ENCODE measurements at regions not wholly inside any gene's neighbourhood (a gene's known extent, or its start where the extent isn't known, plus 50 kb on each side); places are given as distances from the start of the nearest gene placed in this dataset.

DNA sequence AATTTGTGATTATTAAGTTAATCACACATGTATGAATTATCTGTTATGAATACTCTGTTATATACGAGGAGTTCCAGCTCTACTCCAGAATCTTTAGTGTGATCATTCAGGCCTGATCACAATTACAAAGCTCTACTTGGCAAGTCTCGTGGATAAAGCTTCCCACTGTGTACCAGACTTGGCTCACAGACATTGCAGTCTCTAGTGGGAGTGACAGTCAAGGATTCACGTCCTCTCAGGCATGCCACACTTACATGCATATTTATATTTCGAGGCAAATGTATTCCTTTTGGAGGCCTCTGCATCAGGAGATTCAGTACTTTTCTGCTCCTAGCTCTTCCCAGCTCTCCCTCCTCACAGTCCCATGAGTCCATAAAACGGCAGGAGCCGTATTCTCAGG, 403.4 kb upstream of the CDH7 start:
- no peak for DNase-seq (ENCODE audit: extremely low read depth in 1 of 11, low read depth in 9 of 11, low spot score in 4 of 11)

DNA sequence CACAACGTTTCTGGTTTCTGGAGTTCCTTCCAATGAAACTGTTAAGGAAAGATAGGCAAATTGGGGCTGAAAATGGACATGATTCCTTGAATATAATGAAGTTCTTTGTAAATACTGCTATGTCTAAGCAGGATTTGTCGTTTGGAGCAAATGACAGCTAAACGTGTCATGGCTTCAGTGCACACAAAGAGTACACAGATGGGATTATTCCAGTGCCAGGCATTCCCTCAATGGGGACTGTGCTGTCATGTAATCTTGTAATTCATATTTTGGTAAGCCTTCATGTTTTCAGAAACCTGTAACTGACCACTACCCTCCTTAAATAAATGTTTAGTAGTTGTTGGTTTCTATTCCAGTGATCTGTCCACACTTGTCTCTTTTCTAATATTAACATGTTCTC, 404.7 kb upstream of the CDH7 start:
- no peak for DNase-seq (ENCODE audit: extremely low read depth in 1 of 11, low read depth in 9 of 11, low spot score in 4 of 11)

DNA sequence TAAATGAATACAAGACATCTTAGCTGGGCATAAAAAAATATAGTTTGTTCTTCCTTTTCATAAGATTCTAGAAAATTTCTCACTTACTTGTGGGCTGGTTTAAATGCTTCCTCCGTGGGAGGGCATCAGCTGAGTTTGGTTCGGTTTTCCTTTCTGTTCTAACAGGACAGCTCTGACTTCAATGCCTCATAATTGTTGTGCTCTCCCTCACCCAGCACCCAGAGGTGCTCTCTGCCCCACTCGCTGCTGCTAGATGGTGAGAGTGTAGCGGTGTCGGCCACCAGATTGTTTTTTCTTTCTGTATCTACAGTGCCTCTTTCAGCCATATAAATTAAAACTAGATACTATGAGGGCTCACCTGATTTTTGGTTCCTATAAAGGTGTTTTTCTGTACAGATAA, 407.2 kb upstream of the CDH7 start:
- DNase-seq (ENCODE audit: extremely low read depth in 1 of 11, low read depth in 9 of 11, low spot score in 4 of 11): no peak

DNA sequence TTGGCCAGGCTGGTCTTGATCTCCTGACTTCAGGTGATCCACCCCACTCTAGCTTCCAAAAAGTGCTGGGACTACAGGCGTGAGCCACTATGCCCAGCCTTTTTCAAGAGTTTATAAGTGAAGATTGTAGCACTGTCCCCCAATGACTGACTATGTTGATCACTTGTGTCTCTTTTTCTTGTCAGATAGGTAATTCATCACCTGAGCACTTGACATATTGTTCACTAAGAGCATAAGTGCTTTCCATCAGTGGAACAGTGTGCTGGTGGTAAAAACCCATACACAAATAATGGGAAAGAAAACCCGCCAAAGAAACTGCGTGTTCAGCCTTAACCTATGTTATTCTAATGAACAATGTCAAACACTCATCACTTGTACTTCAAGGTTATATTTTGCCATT, 414.4 kb upstream of the CDH7 start:
- no peak for DNase-seq (ENCODE audit: extremely low read depth in 1 of 11, low read depth in 9 of 11, low spot score in 4 of 11)

DNA sequence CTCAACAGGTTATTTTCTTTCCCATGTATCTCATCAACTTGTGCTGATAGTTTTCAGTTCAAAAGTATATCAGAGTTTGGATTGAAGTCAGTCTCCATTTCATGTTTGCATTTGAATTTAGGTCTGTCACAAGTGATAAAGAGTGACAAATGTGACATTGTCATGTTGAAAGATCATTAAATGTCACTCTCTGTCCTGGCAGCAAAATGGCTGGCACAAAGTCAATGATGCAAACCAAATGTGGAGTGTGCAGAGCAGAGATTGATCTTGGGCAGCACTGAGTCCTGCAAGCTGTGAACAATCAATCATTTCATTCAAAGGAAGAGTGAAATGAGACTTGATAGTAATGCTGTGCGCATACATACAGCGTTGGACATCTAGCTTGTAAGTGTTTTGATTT, 421.8 kb upstream of the CDH7 start:
- DNase-seq (ENCODE audit: extremely low read depth in 1 of 11, low read depth in 9 of 11, low spot score in 4 of 11): no peak

DNA sequence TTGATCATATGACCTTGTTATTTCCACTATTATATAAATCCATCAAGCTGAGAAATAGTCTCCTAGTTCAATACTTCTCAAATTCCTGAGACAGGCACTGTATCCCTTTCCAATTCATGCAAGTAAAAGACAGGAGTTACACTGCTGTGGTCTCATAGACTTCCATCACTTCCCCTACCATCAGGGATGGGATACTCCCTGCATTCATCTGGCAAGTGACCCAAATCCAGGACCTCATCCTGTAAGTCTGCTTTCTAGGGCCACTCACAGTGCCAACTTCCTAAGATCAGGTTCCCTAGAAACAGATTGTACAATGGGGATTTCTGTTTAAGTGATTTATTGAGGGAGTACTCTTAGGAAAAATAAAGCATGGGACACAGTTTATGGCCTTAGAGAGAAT, 424.0 kb upstream of the CDH7 start:
- DNase-seq (ENCODE audit: extremely low read depth in 1 of 11, low read depth in 9 of 11, low spot score in 4 of 11): peak; percentile 9 to 75 (median 51)

DNA sequence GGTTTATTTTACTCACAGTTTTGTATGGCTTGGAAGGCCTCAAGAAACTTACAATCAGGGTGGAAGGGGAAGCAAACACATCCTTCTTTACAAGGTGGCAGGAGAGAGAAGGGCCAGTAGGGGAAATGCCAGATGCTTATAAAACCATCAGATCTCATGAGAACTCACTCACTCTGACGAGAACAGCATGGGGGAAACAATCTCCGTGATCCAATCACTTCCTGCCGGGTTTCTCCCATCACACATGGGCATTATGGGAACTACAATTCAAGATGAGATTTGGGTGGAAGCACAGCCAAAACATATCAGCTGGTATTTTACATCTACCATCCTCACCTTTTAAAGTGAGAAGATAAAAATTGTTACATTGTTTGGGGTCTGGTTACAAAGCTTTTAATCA, 427.9 kb upstream of the CDH7 start:
- DNase-seq (ENCODE audit: extremely low read depth in 1 of 11, low read depth in 9 of 11, low spot score in 4 of 11): no peak

DNA sequence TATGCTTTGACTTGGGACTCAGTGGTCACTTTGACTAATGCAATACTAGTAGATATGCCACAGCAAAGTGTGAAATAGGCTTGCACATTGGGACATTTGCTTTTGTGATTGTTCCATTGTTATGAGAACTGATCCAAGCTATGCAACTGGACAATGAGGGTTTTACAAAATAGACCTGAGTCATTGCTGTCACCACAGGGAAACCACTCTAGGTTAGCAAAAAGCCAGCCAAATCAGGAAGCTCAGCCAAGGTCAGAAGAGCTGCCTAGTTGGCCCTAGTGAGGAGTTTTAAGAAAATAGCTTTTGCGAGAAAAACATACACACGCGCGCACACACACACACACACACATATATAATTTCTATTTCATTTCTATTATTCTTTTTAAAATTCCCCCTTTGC, 452.4 kb upstream of the CDH7 start:
- DNase-seq (ENCODE audit: extremely low read depth in 1 of 11, low read depth in 9 of 11, low spot score in 4 of 11): no peak

DNA sequence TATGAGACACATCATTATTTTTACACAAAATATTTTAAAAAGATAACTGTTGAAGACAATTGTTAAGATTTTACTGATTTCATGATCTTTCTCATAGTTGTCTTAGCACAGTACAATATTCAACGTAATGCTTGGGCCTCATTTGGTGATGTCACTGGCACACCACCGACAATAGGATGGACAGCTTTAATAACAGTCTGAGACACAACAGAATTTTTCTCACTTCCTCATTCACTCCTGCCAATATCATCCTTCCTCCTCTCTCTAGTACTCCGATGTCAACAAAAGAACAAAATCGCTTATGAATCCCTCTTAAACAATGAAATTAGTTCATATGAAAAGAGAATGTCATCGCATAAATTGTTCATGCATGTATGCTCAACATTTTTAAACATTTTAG, 461.9 kb upstream of the CDH7 start:
- no peak for DNase-seq (ENCODE audit: extremely low read depth in 1 of 11, low read depth in 9 of 11, low spot score in 4 of 11)

DNA sequence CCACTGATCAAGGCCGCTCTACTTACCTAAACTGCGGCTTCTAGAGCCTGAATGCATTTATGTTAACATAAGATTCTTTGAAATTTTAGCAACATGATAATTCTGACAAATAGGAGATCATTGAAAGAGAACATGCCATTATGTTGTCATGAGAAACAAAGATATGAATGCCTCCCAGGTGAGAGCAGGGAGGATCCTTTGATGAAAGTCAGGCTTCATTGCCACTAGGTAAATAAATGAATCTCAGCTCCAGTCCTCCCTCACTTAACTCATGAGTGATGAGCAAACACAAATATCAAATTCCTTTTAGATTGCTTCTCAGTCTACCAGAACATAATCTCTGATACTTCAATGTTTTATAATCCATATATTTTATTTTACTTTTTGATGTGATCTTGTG, 463.2 kb upstream of the CDH7 start:
- DNase-seq (ENCODE audit: extremely low read depth in 1 of 11, low read depth in 9 of 11, low spot score in 4 of 11): peak in 5 of 11 donors; percentile 4 to 20 (median 9)

DNA sequence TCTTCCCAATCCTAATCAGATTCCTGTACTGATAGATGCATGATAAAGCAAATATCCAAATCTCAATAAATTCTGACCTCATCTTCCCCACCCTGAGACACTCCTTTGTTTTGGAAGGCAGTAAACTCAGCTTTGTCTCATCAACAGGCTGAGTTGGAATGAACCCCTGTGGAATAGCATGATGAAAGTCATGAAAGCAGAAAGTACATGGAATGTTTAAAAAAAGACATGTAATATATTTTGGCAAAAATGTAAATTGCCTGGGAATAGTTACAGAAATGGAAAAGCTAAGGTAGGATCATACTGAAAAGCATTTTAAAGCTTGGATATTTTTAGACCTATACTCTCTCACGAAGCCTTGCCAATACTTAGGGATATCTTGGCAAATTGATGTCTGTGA, 468.7 kb upstream of the CDH7 start:
- DNase-seq (ENCODE audit: extremely low read depth in 1 of 11, low read depth in 9 of 11, low spot score in 4 of 11): no peak

DNA sequence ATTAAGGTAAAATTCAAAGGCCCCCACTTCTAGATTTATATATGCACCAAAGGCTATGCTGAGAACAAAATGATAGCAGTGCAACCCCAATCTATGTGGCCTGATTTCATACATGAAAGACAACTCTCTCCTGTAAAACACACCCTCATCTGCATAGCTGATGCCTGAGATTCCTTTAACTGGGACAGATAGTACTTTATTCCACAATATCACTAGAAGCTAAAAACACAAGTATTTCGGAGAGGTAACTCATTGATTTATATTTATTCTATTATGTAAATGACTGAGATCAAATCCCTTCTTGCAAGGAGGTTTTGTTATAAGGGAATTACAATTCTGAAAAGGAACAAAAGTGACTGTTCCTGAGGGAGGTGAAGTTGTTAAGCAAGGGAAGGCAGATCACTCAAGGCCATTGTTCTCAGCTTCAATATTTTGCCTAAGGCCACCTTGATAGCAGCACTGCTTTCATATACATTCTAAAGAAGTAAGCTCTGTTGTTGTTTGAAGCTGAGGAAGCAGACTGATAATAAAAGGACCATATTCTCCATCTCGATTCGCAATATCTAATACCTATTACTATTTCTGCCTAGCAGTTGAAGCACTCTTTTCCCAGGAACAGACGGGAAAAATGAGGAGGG, 471.0 kb upstream of the CDH7 start:
- no peak for DNase-seq (ENCODE audit: extremely low read depth in 1 of 11, low read depth in 9 of 11, low spot score in 4 of 11)

DNA sequence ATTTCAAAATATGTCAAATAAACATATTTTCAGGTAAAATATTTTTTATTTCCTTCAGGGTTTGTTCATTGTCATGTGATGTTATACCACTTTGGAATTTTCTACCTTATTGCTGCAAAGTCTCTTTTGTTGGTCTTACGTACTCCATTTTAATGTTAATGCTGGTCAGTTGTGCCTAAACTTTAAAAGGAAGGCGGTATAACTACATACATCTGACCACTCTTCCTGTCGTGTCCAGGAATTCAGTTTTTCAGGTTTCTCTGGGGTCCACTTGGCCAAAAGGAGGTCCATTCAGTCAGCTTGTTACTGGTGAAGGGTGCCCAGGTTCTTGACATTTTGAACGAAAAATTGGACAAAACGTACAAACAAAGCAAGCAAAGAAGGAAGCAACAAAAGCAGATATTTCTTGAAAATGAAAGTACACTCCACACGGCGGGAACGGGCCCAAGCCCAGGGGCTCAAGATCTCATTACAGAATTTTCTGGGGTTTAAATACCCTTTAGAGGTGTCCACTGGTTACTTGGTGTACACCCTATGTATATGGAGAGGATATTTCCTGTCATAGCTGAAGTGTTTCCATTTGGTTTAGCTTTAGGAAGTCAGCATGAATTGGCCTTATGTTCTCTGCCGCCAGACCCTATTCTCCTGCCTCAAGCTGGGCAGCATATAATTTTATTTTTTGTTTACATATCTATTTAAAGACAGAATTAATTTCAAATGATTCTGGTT, 471.7 kb upstream of the CDH7 start:
- DNase-seq (ENCODE audit: extremely low read depth in 1 of 11, low read depth in 9 of 11, low spot score in 4 of 11): no peak

DNA sequence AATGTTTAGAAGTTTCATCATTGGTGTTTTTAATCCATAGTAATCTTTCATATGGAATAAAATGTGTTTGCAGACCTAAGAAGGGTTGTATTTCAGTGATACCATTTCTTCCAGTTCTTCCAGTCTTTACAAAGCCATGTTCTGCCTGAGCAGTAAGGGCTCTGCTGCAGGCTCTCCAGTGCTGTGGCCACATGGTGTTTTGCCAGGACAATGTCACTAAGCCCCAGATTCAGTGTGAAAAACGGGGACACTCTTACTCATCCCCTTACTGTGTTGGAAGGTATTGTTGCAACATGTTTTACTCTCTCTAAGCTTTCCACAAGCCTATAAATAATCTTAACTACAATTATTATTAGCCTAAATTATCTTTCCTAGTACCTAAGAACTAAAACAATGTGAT, 481.4 kb upstream of the CDH7 start:
- no peak for DNase-seq (ENCODE audit: extremely low read depth in 1 of 11, low read depth in 9 of 11, low spot score in 4 of 11)

DNA sequence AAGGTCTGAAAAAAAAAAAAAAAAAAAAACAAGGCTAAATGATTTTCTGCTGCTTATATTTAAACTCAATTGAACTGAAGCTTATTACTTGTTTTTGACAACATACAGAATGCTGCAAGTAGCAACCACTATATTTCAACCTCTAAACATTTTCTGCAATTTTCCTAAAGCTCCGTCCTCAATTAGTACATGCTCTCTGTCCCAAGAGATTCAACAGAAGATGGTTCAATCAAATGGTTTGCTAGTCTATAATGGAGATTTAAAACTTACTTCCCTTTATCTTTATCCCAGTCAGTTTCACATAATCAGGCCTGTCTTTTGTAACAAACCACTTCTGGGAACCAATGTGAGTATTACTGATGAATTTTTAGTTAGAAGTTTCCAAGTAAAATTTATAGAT, 485.1 kb upstream of the CDH7 start:
- no peak for DNase-seq (ENCODE audit: extremely low read depth in 1 of 11, low read depth in 9 of 11, low spot score in 4 of 11)

DNA sequence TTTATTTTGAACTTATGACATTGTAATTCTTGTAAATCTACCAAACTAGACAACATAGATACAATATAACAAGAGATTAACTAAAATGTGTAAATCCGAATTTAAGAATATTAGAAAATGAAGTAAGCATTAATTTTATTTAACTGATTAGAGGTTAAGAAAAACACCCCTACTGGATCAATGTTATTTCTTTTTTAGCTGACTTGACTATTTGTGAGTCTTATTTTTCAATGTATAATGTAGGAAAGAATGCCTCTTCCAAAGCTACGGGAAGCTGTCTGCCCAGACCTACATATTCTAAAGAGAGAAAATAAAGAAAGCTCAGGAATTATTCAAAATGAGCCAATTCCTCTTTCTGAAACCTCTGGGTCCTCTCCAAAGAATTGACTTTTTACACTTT, 490.8 kb upstream of the CDH7 start:
- DNase-seq (ENCODE audit: extremely low read depth in 1 of 11, low read depth in 9 of 11, low spot score in 4 of 11): no peak

DNA sequence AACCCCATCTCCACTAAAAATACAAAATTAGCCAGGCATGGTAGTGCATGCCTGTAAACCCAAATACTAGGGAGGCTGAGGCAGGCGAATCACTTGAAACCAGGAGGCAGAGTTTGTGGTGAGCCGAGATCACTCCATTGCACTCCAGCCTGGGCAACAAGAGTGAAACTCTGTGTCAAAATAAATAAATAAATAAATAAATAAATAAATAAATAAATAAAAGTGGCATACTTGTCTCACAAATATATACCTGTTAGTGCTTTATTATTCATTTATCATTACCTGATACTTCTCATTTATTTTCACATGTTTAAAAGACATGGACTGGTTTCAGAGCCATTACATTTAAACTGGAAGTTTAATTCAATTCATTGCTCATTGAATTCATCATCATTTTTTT, 491.4 kb upstream of the CDH7 start:
- no peak for DNase-seq (ENCODE audit: extremely low read depth in 1 of 11, low read depth in 9 of 11, low spot score in 4 of 11)

DNA sequence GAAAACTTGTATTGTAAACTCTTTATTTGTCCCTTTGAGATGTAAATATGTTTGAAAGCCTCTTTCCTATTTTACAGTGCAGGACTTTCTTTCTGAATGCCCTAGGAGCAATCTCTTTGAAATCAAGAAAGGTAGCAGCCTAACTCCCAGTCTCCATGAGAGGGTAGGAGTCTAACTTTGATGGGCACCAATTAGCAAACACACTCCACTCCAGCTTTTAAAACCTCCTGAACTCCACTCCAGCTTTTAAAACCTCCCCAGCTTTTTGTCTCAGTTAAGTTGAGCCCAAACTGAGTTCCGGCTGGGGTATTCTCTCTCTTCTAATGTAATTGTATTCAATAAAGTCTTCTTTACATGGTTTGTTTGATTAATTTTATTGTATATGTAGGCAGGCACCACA, 493.7 kb upstream of the CDH7 start:
- DNase-seq (ENCODE audit: extremely low read depth in 1 of 11, low read depth in 9 of 11, low spot score in 4 of 11): no peak

DNA sequence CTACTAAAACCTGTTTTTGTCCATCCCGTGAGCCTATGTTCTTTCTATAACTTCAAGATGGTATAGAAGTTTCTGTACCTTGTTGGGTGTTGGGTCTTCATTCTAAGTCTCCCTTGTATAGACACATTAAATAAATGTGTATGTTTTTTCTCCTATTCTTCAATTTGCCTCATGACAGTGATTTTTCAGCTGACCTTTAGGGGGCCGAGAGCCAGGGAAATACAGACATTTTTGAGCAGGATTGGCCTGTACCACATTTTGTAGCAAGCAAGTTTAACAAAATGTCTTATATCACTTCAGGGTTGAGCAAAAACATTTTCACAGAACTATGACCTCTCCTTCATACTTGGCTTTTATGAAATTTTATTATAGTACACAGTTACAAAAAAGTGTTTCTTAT, 495.4 kb upstream of the CDH7 start:
- no peak for DNase-seq (ENCODE audit: extremely low read depth in 1 of 11, low read depth in 9 of 11, low spot score in 4 of 11)

DNA sequence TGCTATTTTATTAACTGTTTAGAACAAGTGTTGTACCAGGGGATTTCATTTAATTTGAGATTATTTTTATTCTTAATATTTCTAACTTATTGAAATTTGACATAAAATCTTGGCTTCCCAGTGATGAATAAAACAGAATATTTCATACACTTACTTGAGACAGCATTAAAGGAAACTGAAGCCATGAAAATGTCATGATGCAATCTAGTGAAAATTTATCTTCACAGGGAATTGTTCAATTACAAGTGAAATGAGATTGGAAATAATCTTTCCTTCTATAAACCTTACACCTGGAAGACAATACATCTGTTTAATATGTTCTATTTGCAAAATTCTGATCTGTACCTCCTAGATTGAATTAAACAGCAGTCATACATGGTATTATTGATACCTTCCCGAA, 511.0 kb upstream of the CDH7 start:
- DNase-seq (ENCODE audit: extremely low read depth in 1 of 11, low read depth in 9 of 11, low spot score in 4 of 11): no peak

DNA sequence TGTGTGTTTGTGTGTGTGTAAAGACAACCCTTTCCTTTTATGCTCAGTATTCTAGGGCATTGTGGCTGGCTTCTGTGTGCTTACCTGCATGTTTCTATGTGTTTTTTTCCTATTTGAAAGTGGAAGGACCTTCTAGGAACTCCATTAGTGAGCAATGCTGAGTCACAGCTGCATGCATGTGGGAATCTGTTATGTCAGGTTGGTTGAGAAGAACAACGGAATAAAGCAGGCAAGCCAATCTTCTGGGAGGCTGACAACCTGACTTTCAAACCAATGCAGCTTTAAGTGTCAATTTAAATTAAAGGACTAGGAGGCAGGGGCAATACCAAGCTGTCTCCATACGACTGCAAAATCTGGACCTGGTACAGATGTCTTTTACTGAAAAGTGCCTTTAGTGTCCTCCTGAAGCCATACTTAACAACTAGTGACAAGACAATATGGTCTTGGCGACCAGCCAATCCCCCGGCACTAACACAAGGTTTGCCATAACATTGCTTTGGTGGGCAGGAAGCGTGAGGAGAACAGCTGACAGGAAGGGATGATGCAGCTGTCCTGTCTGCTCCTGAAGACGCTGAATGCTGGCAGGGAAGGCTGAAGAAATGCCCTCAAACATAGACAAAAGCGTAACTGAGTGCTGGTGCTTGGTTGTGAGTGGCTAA, 514.7 kb upstream of the CDH7 start:
- peak in 4 of 11 donors; percentile 15 to 32 (median 26) for DNase-seq (ENCODE audit: extremely low read depth in 1 of 11, low read depth in 9 of 11, low spot score in 4 of 11)

All from renal cortex interstitium (tissue), 11 donors.